ENCODE measurements at regions not wholly inside any gene's neighbourhood (a gene's known extent, or its start where the extent isn't known, plus 50 kb on each side); places are given as distances from the start of the nearest gene placed in this dataset.

GRCh38 chr5:67262956-67263355, 66.4 kb upstream of the CD180 start:
- H3K27me3 ChIP-seq (ENCODE audit: control insufficient read depth in 1 of 2, insufficient read depth in 2 of 2, low read length in 2 of 2), result no peaks in the 10 kb centered on the region
- no peak for TF ChIP-seq CTCF (IDR thresholded peaks at IDR 0.05)
- no peaks in the 10 kb centered on the region for H3K27me3 Mint-ChIP-seq
- H3K4me1 Mint-ChIP-seq (ENCODE audit: low read depth), result no peaks in the 10 kb centered on the region
- no peaks in the 10 kb centered on the region for H3K4me1 ChIP-seq (ENCODE audit: insufficient read depth, low read length)
- no peak overlapping the region for H3K27ac Mint-ChIP-seq
- H3K4me3 ChIP-seq (ENCODE audit: low read length), result no peak overlapping the region
- CTCF ChIA-PET, result interaction anchor here (0.6 kb wide), 1 partner anchor 943 kb away, joined by 3 read pairs; no protein-coding TSS in a partner anchor
- no peak overlapping the region for H3K27ac ChIP-seq (ENCODE audit: low read depth in 1 of 2, low read length in 2 of 2)
- DNase-seq, result no peak
- H3K36me3 Mint-ChIP-seq (ENCODE audit: low read depth), result no peaks in the 10 kb centered on the region
- H3K36me3 ChIP-seq (ENCODE audit: insufficient read depth, low read length), result no peaks in the 10 kb centered on the region
- H3K9me3 Mint-ChIP-seq, result no peaks in the 10 kb centered on the region
- intact Hi-C loops (cut with DNase I, micrococcal nuclease), result no loop called here
- no peak overlapping the region for H3K4me3 Mint-ChIP-seq
- H3K9me3 ChIP-seq (ENCODE audit: control insufficient read depth in 1 of 2, insufficient read depth in 1 of 2, low read length in 2 of 2), result no peaks in the 10 kb centered on the region
- no peak for ATAC-seq (ENCODE audit: poor library complexity)
- POLR2A ChIA-PET, result no interaction called here

GRCh38 chr5:67262206-67262605, 65.6 kb upstream of the CD180 start:
- ChIA-PET POLR2A (no interaction called here), CTCF (interaction anchor here (1.0 kb wide), 1 partner anchor 74 kb away, joined by 3 read pairs; no protein-coding TSS in a partner anchor)
- Mint-ChIP-seq H3K4me3 (no peak overlapping the region), H3K4me1 (ENCODE audit: low read depth) (no peaks in the 10 kb centered on the region), H3K36me3 (ENCODE audit: low read depth) (no peaks in the 10 kb centered on the region), H3K27ac (no peak overlapping the region), H3K9me3 (no peaks in the 10 kb centered on the region), H3K27me3 (no peaks in the 10 kb centered on the region)
- no peak for ATAC-seq (ENCODE audit: poor library complexity)
- Histone ChIP-seq H3K9me3 (ENCODE audit: control insufficient read depth in 1 of 2, insufficient read depth in 1 of 2, low read length in 2 of 2) (no peaks in the 10 kb centered on the region), H3K4me3 (ENCODE audit: low read length) (no peak overlapping the region), H3K27me3 (ENCODE audit: control insufficient read depth in 1 of 2, insufficient read depth in 2 of 2, low read length in 2 of 2) (no peaks in the 10 kb centered on the region), H3K36me3 (ENCODE audit: insufficient read depth, low read length) (no peaks in the 10 kb centered on the region), H3K27ac (ENCODE audit: low read depth in 1 of 2, low read length in 2 of 2) (no peak overlapping the region), H3K4me1 (ENCODE audit: insufficient read depth, low read length) (no peaks in the 10 kb centered on the region)
- no peak for DNase-seq
- intact Hi-C loops (cut with DNase I, micrococcal nuclease), result no loop called here
- no peak for TF ChIP-seq CTCF (IDR thresholded peaks at IDR 0.05)

GRCh38 chr5:67259548-67260215, 63.1 kb upstream of the CD180 start:
- Mint-ChIP-seq H3K9me3 (no peaks in the 10 kb centered on the region), H3K4me3 (no peak overlapping the region), H3K27me3 (no peaks in the 10 kb centered on the region), H3K27ac (no peak overlapping the region), H3K36me3 (ENCODE audit: low read depth) (no peaks in the 10 kb centered on the region), H3K4me1 (ENCODE audit: low read depth) (no peaks in the 10 kb centered on the region)
- no peak for TF ChIP-seq CTCF (IDR thresholded peaks at IDR 0.05)
- no peaks in the 10 kb centered on the region for H3K9me3 ChIP-seq (ENCODE audit: control insufficient read depth in 1 of 2, insufficient read depth in 1 of 2, low read length in 2 of 2)
- POLR2A ChIA-PET, result no interaction called here
- no peak overlapping the region for H3K27ac ChIP-seq (ENCODE audit: low read depth in 1 of 2, low read length in 2 of 2)
- intact Hi-C loops (cut with DNase I, micrococcal nuclease), result no loop called here
- DNase-seq, result no peak
- no peak overlapping the region for H3K4me3 ChIP-seq (ENCODE audit: low read length)
- ATAC-seq (ENCODE audit: poor library complexity), result no peak
- H3K4me1 ChIP-seq (ENCODE audit: insufficient read depth, low read length), result no peaks in the 10 kb centered on the region
- no peaks in the 10 kb centered on the region for H3K27me3 ChIP-seq (ENCODE audit: control insufficient read depth in 1 of 2, insufficient read depth in 2 of 2, low read length in 2 of 2)
- CTCF ChIA-PET, result no interaction called here
- H3K36me3 ChIP-seq (ENCODE audit: insufficient read depth, low read length), result no peaks in the 10 kb centered on the region

Measured in CD4-positive, alpha-beta T cell (primary cell).